Endothelial cell of umbilical vein (primary cell): ENCODE measurements at regions not wholly inside any gene's neighbourhood (a gene's known extent, or its start where the extent isn't known, plus 50 kb on each side); places are given as distances from the start of the nearest gene placed in this dataset.

ENCODE experiments used
- BruUV-seq: library from RNA; stranded (reverse); fragments of 400-500 nt; replicated peaks from 2 replicates; lab custom pipeline; 2021; lab: Mats Ljungman, UMichigan
- CTCF ChIA-PET: fragments of 300-600, 350-600 bp; sonication (Branson Sonifier 250); formaldehyde crosslinking; loops from one replicate; lab custom pipeline; 2021; ENCODE audit warnings: antibody characterized with exemption, inconsistent platforms; lab: Charles Lee
- POLR2A ChIA-PET: fragments of 300-600, 350-600 bp; sonication (Branson Sonifier 250); formaldehyde crosslinking; loops from one replicate; lab custom pipeline; 2021; ENCODE audit warnings: antibody characterized with exemption, inconsistent platforms; lab: Charles Lee
- DNase-seq: peaks from one replicate; pipeline ENCODE4 v3.0.0-alpha.2; 2011; ENCODE audit warnings: low read depth, low spot score
- FAIRE-seq: peaks from 2 replicates; lab custom pipeline; 2011; peaks lifted over from hg19 to GRCh38; lab: Jason Lieb, UNC
- H2AFZ ChIP-seq: 2 replicates; pipeline ENCODE4 v1.6.0; 2012; ENCODE audit warnings: low read depth, low read length, control low read depth, inconsistent platforms
- H3K27ac ChIP-seq: 2 replicates; pipeline ENCODE4 v1.5.1; 2011; ENCODE audit warnings: low read depth, mild to moderate bottlenecking, control low read depth, low read length, moderate library complexity; ENCODE audit not compliant: insufficient read depth
- H3K27me3 ChIP-seq, 2 experiments: 2 replicates each; pipeline versions ENCODE4 v1.6.0 to v1.6.1; 2011; ENCODE audit warnings: low read length in 2 of 2, mixed read lengths in 1 of 2; ENCODE audit not compliant: control insufficient read depth in 2 of 2, insufficient read depth in 2 of 2
- H3K36me3 ChIP-seq, 2 experiments: 2 replicates in 1 of 2; 3 replicates in 1 of 2; pipeline ENCODE4 v1.5.1; 2011; ENCODE audit warnings: low read length in 2 of 2, mild to moderate bottlenecking in 1 of 2, moderate library complexity in 1 of 2; ENCODE audit not compliant: control insufficient read depth in 2 of 2, insufficient read depth in 2 of 2; ENCODE audit errors: extremely low read depth in 1 of 2
- H3K4me1 ChIP-seq: 3 replicates; pipeline ENCODE4 v1.5.1; 2011; ENCODE audit warnings: mild to moderate bottlenecking, low read length; ENCODE audit not compliant: control insufficient read depth, insufficient read depth; ENCODE audit errors: extremely low read depth
- H3K4me2 ChIP-seq: 2 replicates; pipeline ENCODE4 v1.6.1; 2011; ENCODE audit warnings: low read length, control low read depth, mixed read lengths; ENCODE audit not compliant: insufficient read depth
- H3K4me3 ChIP-seq, 3 experiments: fragments of 200-600 bp in 1 of 3; sonication (generic), shearing (Covaris generic) in 1 of 3; replicated peaks in 1 of 3; 2 replicates each; pipeline ENCODE4 v1.5.1; 2011 to 2016; ENCODE audit warnings: control low read depth in 3 of 3, low read length in 3 of 3, mild to moderate bottlenecking in 2 of 3, inconsistent platforms in 1 of 3, low read depth in 1 of 3, moderate library complexity in 1 of 3; ENCODE audit not compliant: insufficient read depth in 1 of 3
- H3K79me2 ChIP-seq: 2 replicates; pipeline ENCODE4 v1.6.0; 2012; ENCODE audit warnings: low read length, inconsistent platforms; ENCODE audit not compliant: control insufficient read depth, insufficient read depth
- H3K9ac ChIP-seq: replicated peaks from 2 replicates; pipeline ENCODE3; 2011; ENCODE audit warnings: low read length, control low read depth; ENCODE audit not compliant: insufficient read depth; ENCODE audit errors: extremely low read depth
- H3K9me1 ChIP-seq: replicated peaks from 3 replicates; pipeline ENCODE4 v1.6.0; 2011; ENCODE audit warnings: mild to moderate bottlenecking, low read length; ENCODE audit not compliant: control insufficient read depth, insufficient read depth; ENCODE audit errors: extremely low read depth
- H3K9me3 ChIP-seq: replicated peaks from 2 replicates; pipeline ENCODE4 v1.5.1; 2012; ENCODE audit warnings: low read length, inconsistent platforms; ENCODE audit not compliant: control insufficient read depth, insufficient read depth
- H4K20me1 ChIP-seq: replicated peaks from 2 replicates; pipeline ENCODE3; 2011; ENCODE audit warnings: mild to moderate bottlenecking, low read length; ENCODE audit not compliant: control insufficient read depth, insufficient read depth; ENCODE audit errors: extremely low read depth
- EZH2 ChIP-seq: IDR thresholded peaks from 2 replicates; pipeline ENCODE4 v1.6.1; 2012; ENCODE audit warnings: borderline replicate concordance, low read depth, mild to moderate bottlenecking, moderate library complexity, low read length, inconsistent platforms; ENCODE audit not compliant: severe bottlenecking
- FOS ChIP-seq: IDR thresholded peaks from 2 replicates; pipeline ENCODE4 v1.6.1; 2011; ENCODE audit warnings: mild to moderate bottlenecking, low read length, moderate library complexity, borderline replicate concordance; ENCODE audit not compliant: insufficient read depth
- GATA2 ChIP-seq: IDR thresholded peaks from 2 replicates; pipeline ENCODE4 v1.7.0; 2011; ENCODE audit warnings: low read depth, mild to moderate bottlenecking, moderate library complexity, mixed read lengths, low read length; ENCODE audit not compliant: insufficient read length, insufficient read depth
- JUN ChIP-seq: IDR thresholded peaks from 2 replicates; pipeline ENCODE4 v1.6.1; 2011; ENCODE audit warnings: borderline replicate concordance, low read depth; ENCODE audit not compliant: insufficient read length, insufficient read depth
- MYC ChIP-seq: IDR thresholded peaks from one replicate; pipeline ENCODE4 v1.6.1; 2011; ENCODE audit warnings: mild to moderate bottlenecking, low read depth, low read length
- POLR2A ChIP-seq: IDR thresholded peaks from 2 replicates; pipeline ENCODE4 v1.6.1; 2012; ENCODE audit warnings: low read depth, mild to moderate bottlenecking, control low read depth, low read length
- POLR2AphosphoS5 ChIP-seq: IDR thresholded peaks from 2 replicates; pipeline ENCODE4 v1.6.1; 2012; ENCODE audit warnings: low read depth, mild to moderate bottlenecking, control low read depth, low read length, moderate library complexity; ENCODE audit not compliant: insufficient read depth
- dilution Hi-C: fragments of 300-500 bp; cut with MboI; formaldehyde crosslinking; loops from one replicate; pipeline ENCODE4 v1.15.0; 2019; ENCODE audit warnings: low sequenced_read_pairs; ENCODE audit not compliant: extremely low pct_ligation_motif_present
- intact Hi-C: fragments of 100-400 bp; cut with micrococcal nuclease; formaldehyde crosslinking; loops from one replicate; pipeline ENCODE4 v1.10.0; 2022
- TF ChIP-seq, protein P1 (sequence below), 2 donors: IDR thresholded peaks; 1 replicate in 1 of 2; 2 replicates in 1 of 2; pipeline ENCODE4 v1.5.1; 2011; ENCODE audit warnings: low read length in 2 of 2, mild to moderate bottlenecking in 2 of 2, moderate library complexity in 2 of 2, control low read depth in 1 of 2, inconsistent platforms in 1 of 2, low read depth in 1 of 2; ENCODE audit not compliant: insufficient read depth in 1 of 2; ENCODE audit errors: extremely low read depth in 1 of 2
- TF ChIP-seq, protein P2 (sequence below): IDR thresholded peaks from 2 replicates; pipeline ENCODE4 v1.6.1; 2011; ENCODE audit not compliant: insufficient read depth, insufficient read length

DNA sequence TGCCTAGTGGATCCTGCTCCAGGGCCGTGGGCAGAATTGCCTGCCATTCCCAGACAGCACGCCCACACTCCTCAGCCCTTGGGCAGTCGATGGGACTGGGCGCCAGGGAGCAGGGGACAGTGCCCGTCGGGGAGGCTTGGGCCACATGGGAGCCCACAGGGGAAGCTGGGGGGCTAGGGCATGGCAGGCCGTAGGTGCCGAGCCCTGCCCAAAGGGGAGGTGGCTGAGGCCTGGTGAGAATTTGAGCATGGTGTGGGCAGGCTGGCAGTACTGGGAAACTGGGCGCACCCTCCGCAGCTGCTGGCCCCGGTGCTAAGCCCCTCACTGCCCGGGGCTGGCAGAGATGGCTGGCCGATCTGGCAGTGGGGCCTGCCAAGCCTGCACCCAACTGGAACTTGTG is 1225.9 kb upstream of the EPHA6 start:
- dilution Hi-C loops: no loop called here
- Histone ChIP-seq H3K9me1 (no peaks in the 10 kb centered on the region), H3K4me3 (no peak overlapping the region), H3K4me2 (no peak overlapping the region), H3K27me3 (no peaks in the 10 kb centered on the region), H4K20me1 (no peaks in the 10 kb centered on the region), H3K9me3 (no peaks in the 10 kb centered on the region), H2AFZ (no peak overlapping the region), H3K27ac (no peak overlapping the region), H3K36me3 (no peaks in the 10 kb centered on the region), H3K79me2 (no peaks in the 10 kb centered on the region), H3K9ac (no peak overlapping the region), H3K4me1 (no peaks in the 10 kb centered on the region)
- FAIRE-seq (no peak), DNase-seq (no peak)
- POLR2A ChIA-PET: no interaction called here
- TF ChIP-seq, protein P1, sequence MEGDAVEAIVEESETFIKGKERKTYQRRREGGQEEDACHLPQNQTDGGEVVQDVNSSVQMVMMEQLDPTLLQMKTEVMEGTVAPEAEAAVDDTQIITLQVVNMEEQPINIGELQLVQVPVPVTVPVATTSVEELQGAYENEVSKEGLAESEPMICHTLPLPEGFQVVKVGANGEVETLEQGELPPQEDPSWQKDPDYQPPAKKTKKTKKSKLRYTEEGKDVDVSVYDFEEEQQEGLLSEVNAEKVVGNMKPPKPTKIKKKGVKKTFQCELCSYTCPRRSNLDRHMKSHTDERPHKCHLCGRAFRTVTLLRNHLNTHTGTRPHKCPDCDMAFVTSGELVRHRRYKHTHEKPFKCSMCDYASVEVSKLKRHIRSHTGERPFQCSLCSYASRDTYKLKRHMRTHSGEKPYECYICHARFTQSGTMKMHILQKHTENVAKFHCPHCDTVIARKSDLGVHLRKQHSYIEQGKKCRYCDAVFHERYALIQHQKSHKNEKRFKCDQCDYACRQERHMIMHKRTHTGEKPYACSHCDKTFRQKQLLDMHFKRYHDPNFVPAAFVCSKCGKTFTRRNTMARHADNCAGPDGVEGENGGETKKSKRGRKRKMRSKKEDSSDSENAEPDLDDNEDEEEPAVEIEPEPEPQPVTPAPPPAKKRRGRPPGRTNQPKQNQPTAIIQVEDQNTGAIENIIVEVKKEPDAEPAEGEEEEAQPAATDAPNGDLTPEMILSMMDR (IDR thresholded peaks at IDR 0.05; ENCODE audit: extremely low read depth in 1 of 2, insufficient read depth in 1 of 2, low read depth in 1 of 2, low read length in 2 of 2): no peak
- TF ChIP-seq FOS (no peak), EZH2 (no peak), JUN (no peak), MYC (no peak), POLR2A (no peak), GATA2 (no peak), POLR2AphosphoS5 (no peak)
- TF ChIP-seq, protein P2, sequence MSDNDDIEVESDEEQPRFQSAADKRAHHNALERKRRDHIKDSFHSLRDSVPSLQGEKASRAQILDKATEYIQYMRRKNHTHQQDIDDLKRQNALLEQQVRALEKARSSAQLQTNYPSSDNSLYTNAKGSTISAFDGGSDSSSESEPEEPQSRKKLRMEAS: no peak
- BruUV-seq: no TSS peak
- intact Hi-C loops: no loop called here
- CTCF ChIA-PET: no interaction called here
